Activated CD4-positive, alpha-beta memory T cell treated with anti-CD3 and anti-CD28 coated beads, Interleukin-2, amount 10 ng/mL, durations not matched to agents 7 days and 5 days (primary cell): ENCODE measurements at regions not wholly inside any gene's neighbourhood (a gene's known extent, or its start where the extent isn't known, plus 50 kb on each side); places are given as distances from the start of the nearest gene placed in this dataset.
"Not testable (repeated sequence)": the region's sequence is repeated elsewhere in the genome, so short reads cannot be mapped to it uniquely, and the experiment has no call there.

ENCODE experiments used
- CTCF ChIA-PET: fragments of 350-600 bp; sonication (Branson Sonifier 250); formaldehyde crosslinking; loops from one replicate; lab custom pipeline; 2021; ENCODE audit warnings: antibody characterized with exemption, inconsistent platforms; lab: Charles Lee
- POLR2A ChIA-PET: fragments of 350-600 bp; sonication (Branson Sonifier 250); formaldehyde crosslinking; loops from one replicate; lab custom pipeline; 2021; ENCODE audit warnings: antibody characterized with exemption; lab: Charles Lee
- DNase-seq: peaks from one replicate; pipeline ENCODE4 v3.0.0-alpha.2; 2020
- H3K27ac Mint-ChIP-seq: one replicate; pipeline ENCODE4 v1.8.0; 2021; ENCODE audit warnings: mild to moderate bottlenecking, mixed read lengths
- H3K27me3 Mint-ChIP-seq: one replicate; pipeline ENCODE4 v1.8.0; 2021; ENCODE audit warnings: mixed read lengths
- H3K36me3 Mint-ChIP-seq: one replicate; pipeline ENCODE4 v1.8.0; 2021; ENCODE audit warnings: low read depth, mixed read lengths
- H3K4me1 Mint-ChIP-seq: one replicate; pipeline ENCODE4 v1.8.0; 2021; ENCODE audit warnings: mixed read lengths
- H3K4me3 Mint-ChIP-seq: one replicate; pipeline ENCODE4 v1.8.0; 2021; ENCODE audit warnings: mild to moderate bottlenecking, mixed read lengths
- H3K9me3 Mint-ChIP-seq: one replicate; pipeline ENCODE4 v1.8.0; 2021; ENCODE audit warnings: mixed read lengths

DNA sequence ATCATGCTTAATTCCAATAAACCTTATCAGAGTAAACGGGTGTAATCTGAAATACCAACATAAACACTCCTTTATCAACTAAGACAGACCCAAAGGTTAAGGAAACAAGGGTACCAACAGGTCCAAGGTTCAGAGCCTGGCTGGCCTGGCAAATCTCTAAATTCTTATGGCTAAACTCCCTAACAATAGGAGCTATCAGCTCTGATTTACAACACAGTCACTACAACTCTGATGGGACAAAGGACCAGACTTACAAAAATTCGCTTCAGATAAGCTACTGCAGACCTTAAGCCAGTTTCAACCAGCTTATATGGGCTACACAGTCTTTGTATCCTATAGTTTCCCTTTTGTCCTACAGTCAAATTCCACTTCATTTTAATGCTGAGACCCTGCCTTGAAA, 381.9 kb downstream of the ZWINT start:
- CTCF ChIA-PET: no interaction called here
- no peak overlapping the region for H3K27ac Mint-ChIP-seq
- no peak overlapping the region for H3K4me3 Mint-ChIP-seq

GRCh38 chr10:55966101-55966500, 395.0 kb downstream of the ZWINT start:
- H3K27me3 Mint-ChIP-seq: no peaks in the 10 kb centered on the region
- no peak overlapping the region for H3K27ac Mint-ChIP-seq
- no peaks in the 10 kb centered on the region for H3K36me3 Mint-ChIP-seq
- DNase-seq: no peak
- peaks cover 7% of the 10 kb centered on the region for H3K9me3 Mint-ChIP-seq
- CTCF ChIA-PET: no interaction called here
- H3K4me3 Mint-ChIP-seq: no peak overlapping the region
- POLR2A ChIA-PET: no interaction called here
- no peaks in the 10 kb centered on the region for H3K4me1 Mint-ChIP-seq

More for the DNA sequence above, 381.9 kb downstream of the ZWINT start:
- Mint-ChIP-seq H3K4me1 (no peaks in the 10 kb centered on the region), H3K36me3 (no peaks in the 10 kb centered on the region), H3K9me3 (peaks cover 3% of the 10 kb centered on the region), H3K27me3 (no peaks in the 10 kb centered on the region)
- POLR2A ChIA-PET: no interaction called here
- DNase-seq: no peak

- CTCF ChIA-PET: no interaction called here
These were observed 417.7 kb downstream of the ZWINT start for GRCh38 chr10:55943403-55943802.

GRCh38 chr10:55929291-55929690, 431.8 kb downstream of the ZWINT start:
- Mint-ChIP-seq H3K4me3 (no peak overlapping the region), H3K4me1 (no peaks in the 10 kb centered on the region), H3K9me3 (peaks cover 2% of the 10 kb centered on the region), H3K27me3 (no peaks in the 10 kb centered on the region), H3K36me3 (no peaks in the 10 kb centered on the region), H3K27ac (no peak overlapping the region)
- ChIA-PET POLR2A (no interaction called here), CTCF (no interaction called here)
- no peak for DNase-seq

More at GRCh38 chr10:55943403-55943802, 417.7 kb downstream of the ZWINT start:
- POLR2A ChIA-PET: no interaction called here
- H3K27ac Mint-ChIP-seq: no peak overlapping the region
- no peak overlapping the region for H3K4me3 Mint-ChIP-seq
- H3K27me3 Mint-ChIP-seq: no peaks in the 10 kb centered on the region
- no peak for DNase-seq
- H3K9me3 Mint-ChIP-seq: no peaks in the 10 kb centered on the region
- H3K4me1 Mint-ChIP-seq: no peaks in the 10 kb centered on the region
- no peaks in the 10 kb centered on the region for H3K36me3 Mint-ChIP-seq

GRCh38 chr10:55899472-55900147, 461.4 kb downstream of the ZWINT start:
- H3K36me3 Mint-ChIP-seq, H3K27me3 Mint-ChIP-seq, CTCF ChIA-PET, DNase-seq, H3K4me3 Mint-ChIP-seq, H3K27ac Mint-ChIP-seq, POLR2A ChIA-PET, H3K4me1 Mint-ChIP-seq: not testable (repeated sequence)
- peaks cover 14% of the 10 kb centered on the region for H3K9me3 Mint-ChIP-seq

DNA sequence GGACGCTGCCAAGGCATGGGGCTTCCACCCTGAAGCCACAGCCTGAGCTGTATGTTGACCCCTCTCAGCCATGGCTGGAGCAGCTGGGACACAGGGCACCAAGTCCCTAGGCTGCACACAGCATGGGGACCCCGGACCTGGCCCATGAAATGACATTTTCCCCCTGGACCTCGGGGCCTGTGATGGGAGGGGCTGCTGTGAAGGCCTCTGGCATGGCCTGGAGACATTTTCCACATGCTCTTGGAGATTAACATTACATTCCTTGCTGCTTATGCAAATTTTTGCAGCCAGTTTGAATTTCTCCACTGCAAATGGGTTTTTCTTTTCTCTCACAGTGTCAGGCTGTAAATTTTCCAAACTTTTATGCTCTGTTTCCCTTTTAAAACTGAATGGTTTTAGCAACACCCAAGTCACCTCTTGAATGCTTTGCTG, 463.6 kb downstream of the ZWINT start:
- Mint-ChIP-seq H3K27ac (no peak overlapping the region), H3K4me1 (no peaks in the 10 kb centered on the region), H3K36me3 (no peaks in the 10 kb centered on the region), H3K27me3 (no peaks in the 10 kb centered on the region), H3K4me3 (no peak overlapping the region), H3K9me3 (peaks cover 14% of the 10 kb centered on the region)
- ChIA-PET POLR2A (no interaction called here), CTCF (no interaction called here)
- no peak for DNase-seq

DNA sequence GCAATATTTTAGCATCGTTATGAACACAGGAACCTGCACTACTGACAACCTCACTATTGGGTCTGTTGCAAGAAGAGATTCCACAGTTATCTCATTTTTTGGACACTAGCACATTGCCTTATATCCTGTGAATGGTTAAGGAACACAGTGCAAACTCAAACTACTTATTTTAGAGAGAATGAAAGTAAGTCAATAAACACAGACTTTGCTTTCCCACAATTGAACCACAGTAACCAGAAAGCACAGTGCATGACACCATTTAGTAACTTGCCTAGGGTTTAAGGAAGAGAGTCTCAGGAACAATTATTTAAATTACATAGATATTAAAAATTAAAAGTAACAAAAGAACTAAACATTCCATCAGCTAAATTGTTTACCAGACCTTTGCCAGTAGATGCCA, 468.8 kb downstream of the ZWINT start:
- peaks cover 7% of the 10 kb centered on the region for H3K9me3 Mint-ChIP-seq
- ChIA-PET CTCF (no interaction called here), POLR2A (no interaction called here)
- no peaks in the 10 kb centered on the region for H3K27me3 Mint-ChIP-seq
- no peaks in the 10 kb centered on the region for H3K4me1 Mint-ChIP-seq
- no peak overlapping the region for H3K27ac Mint-ChIP-seq
- no peak for DNase-seq
- no peak overlapping the region for H3K4me3 Mint-ChIP-seq
- no peaks in the 10 kb centered on the region for H3K36me3 Mint-ChIP-seq

DNA sequence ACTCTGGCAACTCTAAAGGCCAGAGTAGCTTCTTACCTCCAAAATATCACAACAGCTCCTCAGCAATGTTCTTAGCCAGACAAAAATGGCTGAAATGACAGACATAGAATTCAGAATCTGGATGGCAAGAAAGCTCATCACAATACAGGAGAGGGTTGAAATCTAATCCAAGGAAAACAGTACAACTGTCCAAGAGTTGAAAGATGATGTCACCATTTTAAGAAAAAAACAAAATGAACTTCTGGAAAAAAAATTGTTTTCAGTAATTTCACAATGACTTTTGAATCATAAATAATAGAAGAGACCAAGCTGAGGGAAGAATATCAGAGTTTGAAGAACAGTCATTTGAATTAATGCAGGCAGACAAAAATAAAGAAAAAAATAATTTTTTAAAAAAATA, 479.5 kb downstream of the ZWINT start:
- DNase-seq: no peak
- no peak overlapping the region for H3K4me3 Mint-ChIP-seq
- H3K4me1 Mint-ChIP-seq: no peaks in the 10 kb centered on the region
- CTCF ChIA-PET: no interaction called here
- no peaks in the 10 kb centered on the region for H3K27me3 Mint-ChIP-seq
- H3K36me3 Mint-ChIP-seq: no peaks in the 10 kb centered on the region
- POLR2A ChIA-PET: no interaction called here
- H3K27ac Mint-ChIP-seq: no peak overlapping the region
- peaks cover 21% of the 10 kb centered on the region for H3K9me3 Mint-ChIP-seq

DNA sequence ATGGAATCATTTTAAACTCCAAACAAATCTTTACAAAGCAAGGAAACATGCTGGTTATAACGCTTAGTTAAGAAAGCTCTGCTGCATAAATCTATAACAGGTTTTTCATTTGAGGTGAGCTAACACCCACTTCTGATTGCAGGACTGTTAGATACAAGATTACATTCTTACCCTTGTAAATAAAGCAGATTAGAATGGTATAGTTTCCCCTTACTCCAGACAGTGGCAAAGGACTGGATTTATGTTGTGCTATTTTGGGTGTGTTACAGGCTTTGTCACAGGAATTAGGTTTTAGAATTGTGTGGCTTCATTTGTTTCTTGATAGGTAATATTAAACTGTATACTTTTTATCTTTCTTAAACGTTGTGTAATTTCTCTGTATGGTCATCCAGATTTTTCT, 487.6 kb downstream of the ZWINT start:
- CTCF ChIA-PET: no interaction called here
- H3K4me3 Mint-ChIP-seq: no peak overlapping the region

DNA sequence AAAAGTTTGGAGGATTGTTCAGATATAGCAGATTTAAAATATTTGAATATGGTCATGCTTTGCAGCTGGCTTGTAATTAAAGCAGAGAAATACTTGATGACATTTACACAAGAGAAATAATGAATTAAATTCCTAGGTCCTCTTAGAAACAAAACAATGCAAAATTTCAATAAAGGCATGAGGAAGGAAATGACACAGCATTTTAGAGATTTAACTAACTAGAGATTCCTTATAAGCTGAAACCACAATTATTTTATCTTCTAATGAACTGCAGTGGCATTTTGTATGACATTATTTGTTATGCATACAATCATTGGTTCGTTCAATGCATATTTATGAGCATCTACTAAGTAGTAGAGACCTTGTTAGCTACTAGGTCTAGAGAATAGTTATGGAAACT, 490.9 kb downstream of the ZWINT start:
- H3K27ac Mint-ChIP-seq: no peak overlapping the region
- no peaks in the 10 kb centered on the region for H3K27me3 Mint-ChIP-seq
- no peaks in the 10 kb centered on the region for H3K4me1 Mint-ChIP-seq
- no peak overlapping the region for H3K4me3 Mint-ChIP-seq
- no peak for DNase-seq
- ChIA-PET CTCF (no interaction called here), POLR2A (no interaction called here)
- H3K36me3 Mint-ChIP-seq: no peaks in the 10 kb centered on the region
- peaks cover 9% of the 10 kb centered on the region for H3K9me3 Mint-ChIP-seq

More for the DNA sequence above, 487.6 kb downstream of the ZWINT start:
- no peak for DNase-seq
- POLR2A ChIA-PET: no interaction called here
- H3K27ac Mint-ChIP-seq: no peak overlapping the region
- H3K36me3 Mint-ChIP-seq: no peaks in the 10 kb centered on the region
- H3K27me3 Mint-ChIP-seq: no peaks in the 10 kb centered on the region
- peaks cover 9% of the 10 kb centered on the region for H3K9me3 Mint-ChIP-seq
- no peaks in the 10 kb centered on the region for H3K4me1 Mint-ChIP-seq

DNA sequence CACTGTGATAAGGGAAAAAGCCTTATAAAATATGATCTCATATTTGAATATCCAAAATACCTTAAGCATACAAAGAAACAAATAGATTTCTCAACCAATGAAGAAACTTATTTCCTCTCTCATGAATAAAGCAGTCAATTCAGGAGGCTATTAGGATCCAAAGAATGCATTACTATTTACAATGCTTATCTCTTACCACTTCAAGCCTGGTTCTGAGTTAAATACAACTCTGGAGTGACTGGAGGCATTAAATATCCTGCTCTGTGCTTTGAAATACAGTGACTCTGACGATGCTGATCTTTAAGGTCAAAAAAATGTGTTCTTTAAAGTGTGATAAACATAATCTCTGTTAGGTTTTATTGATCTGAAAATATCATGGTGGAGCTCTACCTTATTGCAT, 493.2 kb downstream of the ZWINT start:
- Mint-ChIP-seq H3K4me3 (no peak overlapping the region), H3K9me3 (peaks cover 11% of the 10 kb centered on the region), H3K36me3 (no peaks in the 10 kb centered on the region), H3K27me3 (no peaks in the 10 kb centered on the region), H3K4me1 (no peaks in the 10 kb centered on the region), H3K27ac (no peak overlapping the region)
- DNase-seq: no peak
- ChIA-PET POLR2A (no interaction called here), CTCF (interaction anchor here (0.7 kb wide), 1 partner anchor 49 kb away, joined by 3 read pairs; no protein-coding TSS in a partner anchor)

GRCh38 chr10:55858730-55859129, 502.3 kb downstream of the ZWINT start:
- H3K27me3 Mint-ChIP-seq: no peaks in the 10 kb centered on the region
- POLR2A ChIA-PET: no interaction called here
- no peak overlapping the region for H3K27ac Mint-ChIP-seq
- no peaks in the 10 kb centered on the region for H3K36me3 Mint-ChIP-seq
- H3K4me1 Mint-ChIP-seq: no peaks in the 10 kb centered on the region
- DNase-seq: no peak
- CTCF ChIA-PET: no interaction called here
- H3K4me3 Mint-ChIP-seq: no peak overlapping the region
- H3K9me3 Mint-ChIP-seq: peaks cover 9% of the 10 kb centered on the region

- ChIA-PET POLR2A (no interaction called here), CTCF (no interaction called here)
- DNase-seq: no peak
These were observed 508.2 kb downstream of the ZWINT start for GRCh38 chr10:55852900-55853299.

GRCh38 chr10:55837273-55837672, 523.8 kb downstream of the ZWINT start:
- POLR2A ChIA-PET: no interaction called here
- no peak for DNase-seq
- H3K4me3 Mint-ChIP-seq: no peak overlapping the region
- no peaks in the 10 kb centered on the region for H3K27me3 Mint-ChIP-seq
- peaks cover 3% of the 10 kb centered on the region for H3K9me3 Mint-ChIP-seq
- no peaks in the 10 kb centered on the region for H3K4me1 Mint-ChIP-seq
- H3K36me3 Mint-ChIP-seq: no peaks in the 10 kb centered on the region
- H3K27ac Mint-ChIP-seq: no peak overlapping the region
- CTCF ChIA-PET: no interaction called here

More at GRCh38 chr10:55852900-55853299, 508.2 kb downstream of the ZWINT start:
- peaks cover 6% of the 10 kb centered on the region for H3K9me3 Mint-ChIP-seq
- H3K36me3 Mint-ChIP-seq: no peaks in the 10 kb centered on the region
- no peaks in the 10 kb centered on the region for H3K27me3 Mint-ChIP-seq
- no peaks in the 10 kb centered on the region for H3K4me1 Mint-ChIP-seq
- no peak overlapping the region for H3K4me3 Mint-ChIP-seq
- H3K27ac Mint-ChIP-seq: no peak overlapping the region
